Glomerular visceral epithelial cell (primary cell): ENCODE measurements at regions not wholly inside any gene's neighbourhood (a gene's known extent, or its start where the extent isn't known, plus 50 kb on each side); places are given as distances from the start of the nearest gene placed in this dataset.
A peak's percentile ranks its signal among the peaks of the same experiment; 100 is the strongest.

Source experiments
- DNase-seq: peaks from one replicate; pipeline ENCODE4 v3.0.0-alpha.2; 2016; ENCODE audit errors: extremely low spot score

DNA sequence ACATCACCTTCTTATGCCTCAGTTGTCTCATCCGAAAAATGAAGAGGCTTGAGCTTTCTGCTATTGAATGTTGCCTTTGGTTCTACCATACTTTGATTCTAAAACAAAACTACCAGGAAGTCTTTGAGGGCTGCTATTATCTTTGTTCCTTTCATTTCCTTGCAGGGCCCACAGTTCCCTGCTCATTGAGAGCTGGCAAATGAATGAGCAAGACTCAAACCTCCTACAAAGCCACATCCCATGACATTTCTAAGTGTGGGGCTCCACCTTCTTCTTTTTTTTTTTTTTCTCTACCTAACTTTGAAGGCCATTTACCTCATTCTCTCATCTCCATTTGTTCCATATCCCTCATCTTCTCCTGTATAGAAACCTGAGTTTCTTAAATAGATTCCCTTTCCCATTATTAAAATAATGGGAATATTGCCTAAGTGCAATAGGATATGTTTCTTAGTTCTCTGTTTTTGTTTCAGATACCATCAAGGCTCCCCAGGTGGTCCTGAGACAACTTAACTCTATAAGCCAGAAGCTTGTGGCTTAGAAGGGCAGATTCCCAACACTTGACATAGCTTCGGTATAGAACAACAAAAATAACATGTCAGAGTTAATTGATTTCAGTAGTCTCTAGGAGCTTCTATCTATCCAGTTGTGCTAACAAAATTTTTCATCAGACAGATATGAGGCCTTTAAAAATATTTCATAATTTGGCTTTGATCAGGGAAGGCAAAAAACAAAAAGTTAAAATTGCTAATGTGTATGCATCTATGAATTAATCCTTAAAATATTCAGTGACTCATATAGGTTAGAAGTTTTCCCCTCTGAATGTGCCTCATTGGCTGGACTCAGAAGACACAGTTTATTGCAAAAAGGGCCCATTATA lies 951.6 kb downstream of the TUSC7 start:
- DNase-seq: no peak

DNA sequence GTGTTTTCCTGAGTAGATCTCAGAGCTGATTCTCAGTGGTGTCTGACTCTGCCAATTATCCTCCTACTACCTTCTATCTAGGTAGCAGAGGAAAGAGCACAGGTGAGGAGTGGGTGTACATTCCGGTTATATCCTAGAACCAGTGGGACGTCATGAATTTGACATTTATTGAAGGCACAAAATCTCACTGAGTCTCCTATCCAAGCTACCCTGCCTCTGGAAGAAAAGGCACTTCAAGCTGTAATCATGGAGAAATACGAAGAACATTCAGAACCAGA lies 952.2 kb downstream of the TUSC7 start:
- no peak for DNase-seq

DNA sequence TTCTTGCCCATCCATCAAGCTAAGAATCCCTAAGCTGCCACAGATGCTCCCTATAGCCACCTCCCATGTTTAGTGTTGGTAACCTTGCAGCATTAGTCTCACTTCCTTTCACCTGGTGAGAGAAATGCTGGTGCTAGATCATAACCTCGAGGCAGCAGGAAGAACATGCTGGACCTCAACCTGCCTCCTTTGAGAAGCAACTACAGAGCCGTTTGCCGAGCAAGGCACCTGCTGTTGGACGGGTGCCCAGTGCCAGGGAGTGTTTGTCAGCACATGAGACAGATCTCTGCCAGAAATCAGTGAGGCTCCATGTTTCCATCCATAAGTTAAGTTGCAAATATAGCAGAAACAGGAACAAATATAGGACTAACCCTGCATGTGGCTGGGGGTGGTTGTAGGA lies 955.7 kb downstream of the TUSC7 start:
- DNase-seq: no peak

DNA sequence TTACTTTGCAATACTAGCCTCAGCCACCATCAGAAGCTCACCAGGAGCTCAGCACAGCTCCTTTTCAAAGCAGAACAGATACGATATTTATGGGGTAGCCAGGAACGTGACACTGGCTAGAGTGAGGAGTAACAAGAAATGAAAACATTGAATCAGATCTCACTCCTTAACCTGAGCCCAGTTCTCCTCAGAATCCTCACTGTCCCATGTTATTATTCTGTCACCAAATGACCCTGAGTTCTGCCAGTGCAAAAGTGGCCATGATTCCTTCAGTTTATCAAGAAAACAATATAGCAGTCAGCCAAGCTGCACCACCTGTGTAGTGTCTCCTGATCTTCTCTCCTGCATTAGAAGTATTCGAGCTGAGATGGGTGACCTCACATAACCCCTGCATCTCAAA lies 956.7 kb downstream of the TUSC7 start:
- no peak for DNase-seq

DNA sequence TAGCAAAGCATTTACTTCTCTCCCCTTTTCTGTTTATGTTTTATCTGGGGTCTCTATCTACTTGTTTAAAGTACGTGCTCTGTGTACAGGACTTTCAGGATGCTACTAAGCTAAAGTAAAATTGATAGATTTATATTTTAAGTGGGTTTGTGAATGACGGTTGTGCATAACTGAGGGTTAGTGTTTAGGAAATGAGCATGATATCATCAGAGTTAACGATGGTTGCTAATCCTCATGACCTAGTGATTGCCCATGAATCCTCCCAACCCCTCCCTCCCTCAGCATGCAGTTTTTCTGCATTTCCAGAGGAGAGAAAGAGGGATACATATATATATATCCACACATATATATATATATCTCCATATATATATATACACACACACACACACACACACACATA lies 957.2 kb downstream of the TUSC7 start:
- DNase-seq: no peak

DNA sequence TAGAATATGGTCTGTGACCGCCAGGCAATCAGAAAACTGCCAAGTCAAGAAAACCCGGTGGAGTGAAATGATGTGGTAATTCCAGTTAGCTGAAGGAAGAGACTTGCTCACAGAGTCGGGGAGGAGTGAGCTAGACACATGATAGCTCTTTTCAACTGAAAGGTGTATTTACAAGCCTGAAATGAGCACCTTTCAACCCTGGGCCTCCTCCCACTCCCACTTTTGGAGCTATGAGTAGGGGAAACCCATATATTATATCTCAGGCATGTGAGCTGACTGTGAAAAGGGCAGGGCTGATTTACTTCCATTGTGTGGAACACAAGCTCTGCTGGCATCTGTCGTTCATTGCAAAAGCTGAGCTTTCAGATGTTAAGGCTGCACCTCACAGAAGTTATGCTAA lies 960.2 kb downstream of the TUSC7 start:
- no peak for DNase-seq

DNA sequence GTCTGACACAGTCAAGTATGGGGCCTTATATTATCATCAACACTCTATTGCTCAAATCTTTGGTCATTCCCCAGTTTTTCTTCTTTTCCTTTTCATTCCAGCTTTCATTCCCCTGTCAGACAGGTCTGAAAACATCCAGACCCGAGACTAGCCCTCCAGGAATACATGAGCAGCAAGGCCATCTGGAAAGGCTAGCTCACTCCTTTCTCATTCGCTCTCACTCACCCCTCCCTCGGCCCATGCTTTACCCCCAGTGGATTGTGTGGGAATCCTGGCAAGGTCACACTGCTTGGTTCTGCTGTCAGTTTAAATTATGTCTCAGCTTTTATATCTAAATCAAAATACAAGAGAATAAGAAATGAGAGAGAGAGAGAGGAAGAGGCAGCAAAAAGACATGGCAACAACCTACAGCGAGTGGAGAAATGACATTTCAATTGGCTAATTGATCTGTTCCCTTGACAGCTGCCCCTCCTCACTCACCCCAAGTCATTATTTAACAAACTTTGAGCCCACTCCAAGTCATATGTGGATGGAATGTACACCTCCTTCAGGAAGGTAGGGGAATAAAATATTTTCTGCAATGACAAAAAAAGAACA lies 962.2 kb downstream of the TUSC7 start:
- DNase-seq: no peak

DNA sequence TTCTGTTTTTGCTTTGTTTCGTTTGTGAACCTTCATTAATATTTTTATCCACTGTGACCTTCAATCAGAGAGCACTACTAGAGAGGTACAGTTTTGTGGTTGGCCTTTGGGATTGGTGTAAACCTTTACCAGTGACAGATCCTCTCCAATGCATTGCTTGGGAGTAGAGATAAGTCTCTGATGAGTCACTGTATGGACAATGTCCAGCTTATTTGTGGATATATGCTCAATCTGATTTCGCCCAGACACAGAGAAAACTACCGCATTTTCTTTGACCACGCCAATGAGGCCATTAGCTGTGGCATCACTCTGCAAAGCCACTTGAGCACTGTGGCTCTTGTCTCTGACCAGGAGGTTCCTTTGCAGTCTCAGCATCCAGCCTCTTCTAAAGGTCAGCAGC lies 964.7 kb downstream of the TUSC7 start:
- DNase-seq: no peak

DNA sequence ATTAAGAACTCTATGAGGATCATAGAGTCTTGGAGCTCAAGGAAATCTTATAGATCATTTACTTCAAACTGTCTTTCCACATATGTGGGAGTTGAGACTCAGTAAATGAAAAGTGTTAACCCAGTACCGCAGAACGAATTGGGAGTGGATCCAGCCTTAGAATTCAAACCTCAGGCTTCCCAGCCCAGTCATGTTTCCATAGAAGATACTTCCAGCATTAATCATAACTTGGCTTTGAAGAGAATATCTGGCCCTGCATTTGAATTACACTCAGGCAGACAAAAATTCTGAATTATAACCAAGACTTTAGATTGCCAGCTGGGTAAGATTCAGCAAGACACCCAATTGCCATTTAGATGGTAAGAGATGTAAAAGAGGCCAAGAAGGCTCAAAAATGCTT lies 972.0 kb downstream of the TUSC7 start:
- DNase-seq: peak; percentile 44

DNA sequence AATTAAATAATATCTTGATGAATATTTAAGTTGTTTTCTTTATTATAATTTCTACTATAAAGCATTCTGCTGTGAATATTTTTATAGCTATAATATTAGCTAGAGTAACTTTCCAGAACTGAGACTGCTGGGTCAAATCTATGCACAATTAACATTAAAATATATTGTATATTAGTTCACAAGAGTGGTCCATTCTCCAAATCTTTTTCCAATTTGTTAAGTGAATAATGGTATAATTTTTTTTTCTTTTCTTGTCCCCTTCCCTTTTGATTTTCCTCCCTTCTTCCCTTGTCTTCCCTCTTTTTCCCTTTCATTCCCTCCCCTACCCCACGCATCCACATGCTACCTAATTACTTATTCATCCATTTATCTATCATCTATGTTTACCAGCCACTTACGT lies 977.5 kb downstream of the TUSC7 start:
- no peak for DNase-seq

DNA sequence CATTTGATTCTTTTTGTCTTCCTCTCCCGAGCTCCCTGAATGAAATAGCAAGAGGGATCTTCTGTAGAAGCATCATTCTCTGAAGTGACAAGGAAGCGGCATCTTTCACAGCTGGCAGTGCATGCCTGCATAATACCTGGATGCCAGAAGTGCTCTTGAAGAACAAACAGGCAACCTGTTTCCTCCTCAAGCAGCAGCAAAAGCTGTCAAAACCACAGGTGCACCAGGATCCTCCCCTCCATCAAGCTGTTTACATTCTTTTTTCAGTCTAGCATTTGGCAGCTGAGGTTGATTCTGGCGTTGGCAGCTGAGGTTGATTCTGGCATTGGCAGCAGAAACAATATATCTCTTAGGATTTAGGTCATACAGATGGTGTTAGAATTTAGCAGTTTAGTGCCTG lies 979.0 kb downstream of the TUSC7 start:
- DNase-seq: no peak

DNA sequence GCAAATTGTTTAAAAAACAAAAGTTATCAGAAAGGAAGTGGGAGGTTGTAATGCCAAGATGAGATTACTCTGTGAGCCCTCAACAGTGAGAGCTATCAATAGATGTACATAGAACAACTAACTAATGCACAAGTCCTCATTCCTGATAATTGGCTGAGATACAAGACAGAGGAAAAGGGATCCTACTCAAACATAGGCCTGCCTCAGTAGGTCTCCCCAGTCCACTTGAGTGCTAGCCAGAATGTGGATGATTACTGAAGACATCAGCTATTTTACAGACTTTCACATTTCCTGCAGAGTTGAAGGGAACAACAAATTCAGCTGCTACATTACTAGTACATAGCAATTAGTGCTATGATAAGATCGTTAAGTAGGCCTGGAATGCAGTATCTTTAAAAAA lies 981.9 kb downstream of the TUSC7 start:
- no peak for DNase-seq

DNA sequence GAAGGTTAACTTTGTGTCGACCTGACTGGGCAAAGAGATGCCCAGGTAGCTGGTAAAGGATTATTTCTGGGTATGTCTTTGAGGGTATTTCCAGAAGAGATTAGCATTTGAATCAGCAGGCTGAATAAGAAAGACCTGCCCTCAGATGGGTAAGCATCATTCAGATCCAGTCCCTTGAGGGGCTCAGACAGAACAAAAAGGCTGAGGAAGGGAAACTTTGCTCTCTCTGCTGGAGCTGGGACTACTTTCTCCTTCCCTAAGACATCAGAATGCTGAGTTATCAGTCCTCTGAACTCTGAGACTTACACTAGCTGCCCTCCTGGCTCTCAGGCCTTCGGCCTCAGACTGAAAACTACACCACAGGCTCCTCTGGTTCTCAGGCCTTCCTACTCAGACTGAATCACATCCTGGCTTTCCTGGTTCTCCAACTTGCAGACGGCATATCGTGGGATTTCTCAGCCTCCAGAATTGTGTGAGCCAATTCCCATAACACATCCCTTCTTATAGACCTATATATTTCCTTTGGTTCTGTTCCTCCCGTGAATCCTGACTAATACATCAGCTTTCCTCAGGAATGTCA lies 982.9 kb downstream of the TUSC7 start:
- DNase-seq: no peak

DNA sequence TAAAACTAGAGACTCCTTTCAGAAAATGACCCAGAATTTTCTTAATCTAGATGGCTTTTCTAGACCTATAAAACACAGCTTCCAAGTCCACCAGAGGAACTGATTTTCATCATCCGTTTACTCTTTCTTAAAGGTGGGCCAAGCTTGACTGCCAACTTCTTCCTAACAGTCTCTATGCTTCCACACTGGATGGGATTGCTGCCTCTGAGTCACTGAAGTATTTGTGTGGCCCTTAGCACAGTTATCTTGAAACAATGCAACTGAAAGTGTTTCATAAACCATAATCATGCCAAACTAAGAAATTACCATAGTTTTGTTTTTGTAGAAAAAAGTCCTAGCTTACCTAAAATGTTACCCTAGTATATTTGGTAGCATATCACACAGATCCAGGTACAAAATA lies 985.7 kb downstream of the TUSC7 start:
- DNase-seq: no peak

DNA sequence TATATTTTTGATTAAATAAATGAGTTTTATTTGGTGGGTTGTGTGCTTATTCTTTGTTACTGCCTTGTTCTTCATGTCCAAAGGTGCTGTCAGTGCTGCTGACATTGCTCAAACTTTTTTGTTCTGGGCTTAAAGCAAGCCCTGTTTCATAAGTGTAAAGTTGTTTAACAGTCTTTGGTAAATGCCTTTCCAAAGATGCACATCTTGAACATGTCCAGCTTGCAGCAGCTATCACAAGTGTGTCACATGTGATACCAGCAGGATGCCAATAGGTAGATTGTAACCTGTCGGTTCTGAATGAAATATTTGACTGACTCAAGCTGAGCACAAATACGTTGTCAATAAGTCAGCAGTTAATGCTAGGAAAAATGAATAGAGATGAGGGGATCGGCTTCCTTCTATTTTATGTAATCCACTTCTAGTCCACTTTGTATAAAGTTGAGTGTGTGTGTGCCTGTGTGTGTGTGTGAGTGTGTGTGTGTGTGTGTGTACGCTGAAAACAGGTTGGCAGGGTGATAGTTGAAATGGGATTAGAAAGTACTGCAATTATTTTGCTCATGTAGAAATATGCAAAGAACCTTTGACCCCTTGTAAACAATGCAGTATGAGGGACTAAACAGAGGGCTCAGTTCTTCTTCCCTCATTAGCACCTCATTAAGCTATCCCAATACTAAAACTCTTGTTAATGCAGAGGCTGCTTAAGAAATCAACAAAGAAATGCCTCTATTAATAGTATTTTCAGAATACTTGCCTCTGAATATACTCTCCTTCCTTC lies 986.5 kb downstream of the TUSC7 start:
- DNase-seq: no peak

DNA sequence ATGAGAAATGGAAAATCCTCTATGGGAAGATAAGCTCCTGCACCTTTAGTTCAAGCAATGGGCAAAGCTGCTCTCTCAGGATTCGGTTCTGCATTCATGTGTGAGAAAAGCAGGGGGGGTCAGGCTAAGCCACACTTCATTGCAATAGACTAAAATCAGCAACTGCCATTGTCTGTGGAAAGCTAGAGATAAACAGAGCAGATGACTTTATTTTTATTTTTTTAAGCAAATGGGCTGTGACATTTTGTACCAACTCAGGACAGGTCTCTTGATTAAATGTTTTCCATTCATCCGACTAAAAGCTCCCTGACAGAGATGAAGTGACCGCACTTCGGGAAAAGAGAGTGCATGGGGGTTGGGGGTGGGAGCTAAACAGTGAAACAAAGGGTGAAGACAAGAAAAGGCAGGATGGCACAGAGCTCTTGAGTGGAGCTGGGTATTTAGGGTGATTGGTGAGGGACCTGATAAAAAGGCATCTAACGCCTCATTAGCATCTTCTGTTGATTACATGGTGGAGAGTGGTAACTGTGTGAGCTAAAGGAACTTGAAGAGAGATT lies 987.4 kb downstream of the TUSC7 start:
- no peak for DNase-seq

DNA sequence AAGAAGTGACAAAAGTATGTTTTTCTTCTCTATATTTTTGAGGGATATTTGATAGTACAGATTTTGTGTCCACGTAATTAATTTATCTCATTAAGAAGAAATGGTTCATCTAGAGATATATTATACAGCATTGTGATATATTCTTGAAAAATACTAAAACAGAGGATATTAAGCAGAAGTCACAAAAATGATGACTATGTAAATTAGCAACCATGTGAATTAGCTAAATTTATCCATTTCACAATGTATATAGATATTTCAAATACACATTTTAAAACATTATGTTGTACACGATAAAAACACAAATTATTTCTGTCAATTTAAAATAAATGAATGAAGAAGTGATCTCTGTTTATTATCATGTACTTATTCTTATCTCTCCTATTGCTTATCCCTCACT lies 989.5 kb downstream of the TUSC7 start:
- no peak for DNase-seq

DNA sequence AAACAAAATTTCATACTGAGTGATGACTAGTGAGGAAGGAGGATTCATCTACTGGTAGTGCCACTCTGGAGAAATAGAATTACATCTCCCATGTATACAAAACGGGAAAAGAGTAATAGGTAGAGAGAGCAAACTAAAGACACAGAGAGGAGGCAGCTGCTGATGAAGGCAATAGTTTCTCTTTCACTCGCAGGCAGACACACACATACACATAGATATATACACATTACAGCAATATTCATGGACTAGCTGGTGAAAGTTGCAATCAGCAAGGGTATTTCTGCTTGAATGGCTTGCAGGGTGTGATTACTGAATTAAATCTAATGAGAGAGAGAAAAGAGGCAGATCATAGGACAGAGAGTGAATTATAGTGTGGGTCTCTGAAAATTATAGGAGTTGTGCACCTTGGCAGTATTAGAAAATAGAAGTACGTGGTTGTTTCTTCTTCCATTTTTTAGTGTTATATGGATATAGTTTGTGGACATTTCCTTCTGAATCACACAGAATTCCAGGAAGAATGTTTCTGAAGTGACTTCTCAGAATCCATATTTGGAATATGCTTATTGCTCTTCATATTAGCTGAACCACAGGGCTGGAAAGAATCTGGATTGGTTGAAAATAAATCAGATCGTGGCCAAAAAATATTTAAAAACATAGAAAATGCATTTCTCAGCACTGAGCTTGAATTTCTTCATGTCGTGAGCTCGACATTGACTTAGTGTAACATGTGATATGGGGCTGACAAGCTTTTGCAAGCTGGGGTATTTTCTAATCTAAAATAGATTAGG lies 991.2 kb downstream of the TUSC7 start:
- no peak for DNase-seq

DNA sequence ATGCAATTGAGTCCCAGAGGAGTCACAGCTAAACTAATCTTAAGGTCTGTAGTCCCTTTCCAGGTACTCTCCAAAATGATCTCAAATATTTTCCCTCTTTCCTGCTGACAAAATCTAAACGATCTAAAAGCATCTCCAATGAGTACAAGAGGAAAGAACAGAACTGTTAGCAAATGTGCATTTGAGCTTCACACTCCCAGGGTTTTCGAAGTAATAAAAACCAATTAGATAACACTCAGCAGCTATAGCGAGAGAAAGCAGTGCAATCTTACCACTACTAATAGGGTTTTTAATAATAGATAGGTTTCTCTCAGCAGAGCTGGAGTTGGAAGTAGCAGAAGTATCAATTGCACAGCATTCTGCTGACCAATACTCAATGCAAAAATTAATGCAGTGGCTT lies 995.4 kb downstream of the TUSC7 start:
- no peak for DNase-seq

DNA sequence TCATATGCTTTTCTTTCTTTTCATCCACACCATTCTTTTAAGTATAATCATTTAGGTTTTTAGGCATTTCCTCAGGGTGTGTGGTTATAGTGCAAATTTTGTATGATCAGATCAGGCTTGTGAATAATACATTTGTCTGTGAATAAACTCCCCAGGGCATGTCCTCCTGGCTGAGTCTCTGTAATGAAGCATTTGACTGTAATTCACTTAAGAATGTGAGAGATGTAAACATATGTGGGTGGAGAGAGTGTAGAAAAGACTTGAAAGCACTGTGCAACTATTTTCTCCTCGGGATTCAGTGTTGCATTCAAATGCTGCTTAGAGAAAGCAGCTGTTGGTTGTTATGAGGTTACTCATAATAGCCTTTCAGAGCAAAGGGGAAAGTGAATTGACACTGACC lies 996.5 kb downstream of the TUSC7 start:
- DNase-seq: no peak

DNA sequence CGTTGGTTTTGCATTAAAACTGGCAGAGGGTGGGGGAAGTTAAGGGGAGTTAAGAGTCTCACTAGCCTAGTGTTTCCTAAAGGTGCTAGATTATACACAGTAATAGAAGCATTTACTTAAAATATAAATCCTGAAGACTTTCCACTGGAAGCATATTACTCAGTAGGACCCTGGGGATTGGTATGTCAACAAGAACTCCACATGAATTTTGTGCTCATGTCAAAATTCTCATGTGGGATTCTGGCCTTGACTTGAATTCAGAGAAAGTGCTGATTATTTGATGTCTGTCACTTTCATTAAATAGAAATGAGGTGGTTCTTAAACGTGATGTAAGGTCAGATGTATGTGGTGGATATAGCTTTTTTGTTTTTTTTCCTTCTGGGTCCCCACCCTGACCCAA lies 997.2 kb downstream of the TUSC7 start:
- no peak for DNase-seq

DNA sequence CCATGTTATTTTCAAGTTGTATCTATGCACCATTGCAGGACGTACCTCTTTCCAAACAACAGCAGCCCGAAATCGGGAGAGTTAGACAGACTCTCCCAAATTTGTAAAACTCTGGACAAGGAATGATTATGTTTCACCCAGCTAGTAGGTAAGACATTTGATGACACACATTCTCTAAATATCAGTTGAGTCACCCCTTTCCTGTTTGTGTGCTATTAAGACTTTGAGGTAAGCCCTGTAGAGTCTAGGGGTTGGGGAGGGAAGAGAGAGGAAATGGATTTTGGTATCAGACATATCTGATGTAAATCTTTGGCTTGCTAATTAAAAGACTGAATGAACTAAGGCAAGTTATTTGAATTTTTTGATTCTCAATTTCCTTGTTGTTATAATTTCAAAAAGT lies 999.0 kb downstream of the TUSC7 start:
- DNase-seq: no peak
